ENCODE measurements at regions not wholly inside any gene's neighbourhood (a gene's known extent, or its start where the extent isn't known, plus 50 kb on each side); places are given as distances from the start of the nearest gene placed in this dataset.
"Not testable (repeated sequence)": the region's sequence is repeated elsewhere in the genome, so short reads cannot be mapped to it uniquely, and the experiment has no call there.

- in situ Hi-C loops (cut with HindIII; ENCODE audit: low sequenced_read_pairs), result no loop called here
Observed at GRCh38 chr4:85102606-85103005, 136.1 kb upstream of the WDFY3 start.

- in situ Hi-C loops (cut with HindIII; ENCODE audit: low sequenced_read_pairs), result no loop called here
Observed at GRCh38 chr4:85106166-85106565, 139.7 kb upstream of the WDFY3 start.

DNA sequence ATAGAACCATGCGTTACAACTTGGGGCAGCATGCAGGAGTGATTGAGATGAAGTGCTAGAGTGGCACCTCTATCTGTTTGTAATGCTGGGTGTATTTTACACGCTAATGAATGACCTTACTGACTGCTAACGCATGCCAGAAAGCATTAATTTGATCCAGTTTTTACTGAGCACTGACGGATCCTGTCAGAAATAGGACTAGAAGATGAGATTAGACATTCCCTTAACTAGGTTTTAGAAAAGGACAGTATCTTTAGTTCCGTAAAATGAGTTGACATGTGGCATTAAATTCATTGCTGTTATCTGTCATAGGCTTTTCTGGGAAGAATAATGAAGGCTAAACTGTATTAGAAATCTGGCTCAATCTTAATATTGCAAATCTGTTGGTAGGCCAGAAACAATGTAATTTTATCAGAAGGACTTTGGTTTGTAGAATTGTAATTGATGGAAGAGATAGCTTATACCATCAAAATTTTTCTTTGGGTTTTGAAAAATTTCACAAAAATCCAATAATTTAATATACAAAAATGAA is 140.4 kb upstream of the WDFY3 start:
- in situ Hi-C loops (cut with HindIII; ENCODE audit: low sequenced_read_pairs), result no loop called here

GRCh38 chr4:85107553-85107952 is 141.1 kb upstream of the WDFY3 start:
- in situ Hi-C loops (cut with HindIII; ENCODE audit: low sequenced_read_pairs), result no loop called here

DNA sequence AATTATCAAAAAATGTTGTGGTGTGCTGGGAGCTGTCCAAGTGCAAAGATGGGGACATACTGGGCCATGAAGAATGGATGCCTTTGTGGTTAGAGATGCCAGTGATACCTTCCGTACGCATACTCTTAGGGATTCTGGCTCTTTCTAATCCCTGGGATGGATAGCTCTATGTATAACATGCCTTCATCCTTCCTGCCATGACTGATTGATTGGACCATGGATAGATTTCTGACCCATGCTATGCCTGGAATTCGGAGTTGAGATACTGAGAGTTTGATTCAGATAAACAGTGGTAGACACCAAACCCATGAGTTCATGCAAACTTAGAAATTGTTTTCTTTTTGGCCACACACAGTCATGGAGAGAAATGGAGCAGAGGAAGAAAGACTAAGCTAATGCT is 147.2 kb upstream of the WDFY3 start:
- in situ Hi-C loops (cut with HindIII; ENCODE audit: low sequenced_read_pairs), result no loop called here

DNA sequence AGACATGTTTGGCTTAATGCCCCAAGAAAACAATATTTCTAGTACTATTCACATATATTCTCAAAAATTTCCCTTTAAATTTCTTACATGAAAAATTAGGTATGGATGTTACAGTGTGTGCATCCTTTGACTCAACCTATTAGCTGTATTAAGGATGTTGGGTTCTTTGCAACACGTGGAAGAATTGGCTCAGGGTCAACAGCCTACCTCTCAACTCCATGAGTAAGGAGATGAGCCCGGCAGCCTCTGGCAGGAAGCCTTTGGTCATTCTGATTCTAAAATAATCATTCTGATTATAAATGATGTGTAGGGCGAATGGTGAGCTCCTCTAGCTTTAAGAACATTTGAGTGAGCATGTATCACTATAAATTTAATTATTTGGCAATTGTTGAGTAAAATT is 148.0 kb upstream of the WDFY3 start:
- in situ Hi-C loops (cut with HindIII; ENCODE audit: low sequenced_read_pairs), result no loop called here

GRCh38 chr4:85116008-85116407 is 149.5 kb upstream of the WDFY3 start:
- in situ Hi-C loops (cut with HindIII; ENCODE audit: low sequenced_read_pairs), result no loop called here

DNA sequence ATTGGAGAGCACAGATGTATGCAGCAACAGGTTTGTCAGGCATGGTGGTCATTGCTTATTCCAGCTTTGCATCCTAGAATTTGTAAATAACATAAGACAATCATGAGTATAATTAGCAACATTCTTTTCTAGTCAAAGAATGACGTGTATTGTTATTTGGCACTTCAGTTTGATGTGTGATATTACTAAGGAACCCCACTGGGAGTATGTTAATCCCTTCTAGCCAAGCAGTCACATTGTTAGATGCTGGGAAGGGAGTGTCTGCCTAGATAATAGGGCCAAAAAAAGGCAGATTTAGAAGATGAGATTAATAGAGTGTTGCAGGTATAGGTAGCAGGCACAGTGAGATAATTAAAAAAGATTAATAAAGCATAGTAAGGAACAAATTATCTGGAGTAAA is 159.2 kb upstream of the WDFY3 start:
- in situ Hi-C loops (cut with HindIII; ENCODE audit: low sequenced_read_pairs), result no loop called here

DNA sequence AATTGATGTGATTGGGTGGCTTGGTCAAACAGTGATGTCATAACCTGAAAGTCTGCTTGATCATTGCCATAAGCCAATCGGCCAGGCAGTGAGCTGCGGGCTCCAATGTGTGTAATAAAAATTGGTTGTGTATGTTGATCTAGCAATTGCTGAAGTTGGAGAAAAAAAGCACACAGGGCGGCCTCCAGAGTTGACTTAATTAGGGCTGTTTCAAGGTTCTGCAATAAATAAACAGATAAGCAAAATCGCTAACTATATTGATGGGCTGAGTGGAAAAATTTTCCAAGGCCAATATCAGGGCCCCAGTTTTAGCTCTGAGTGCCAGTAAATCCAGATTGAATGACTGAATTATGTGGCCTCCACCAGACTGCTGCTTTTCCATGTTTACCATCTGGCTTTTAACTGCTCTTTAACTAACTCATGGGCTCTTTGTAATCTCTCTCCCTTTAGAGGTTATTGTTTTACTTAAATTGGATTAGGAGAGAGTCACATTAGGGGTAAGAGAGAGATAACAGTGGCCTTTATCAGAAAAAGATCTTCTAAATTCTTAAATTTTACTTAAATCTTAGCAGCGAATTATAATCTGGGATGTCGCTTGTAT is 160.6 kb upstream of the WDFY3 start:
- in situ Hi-C loops (cut with HindIII; ENCODE audit: low sequenced_read_pairs), result no loop called here

DNA sequence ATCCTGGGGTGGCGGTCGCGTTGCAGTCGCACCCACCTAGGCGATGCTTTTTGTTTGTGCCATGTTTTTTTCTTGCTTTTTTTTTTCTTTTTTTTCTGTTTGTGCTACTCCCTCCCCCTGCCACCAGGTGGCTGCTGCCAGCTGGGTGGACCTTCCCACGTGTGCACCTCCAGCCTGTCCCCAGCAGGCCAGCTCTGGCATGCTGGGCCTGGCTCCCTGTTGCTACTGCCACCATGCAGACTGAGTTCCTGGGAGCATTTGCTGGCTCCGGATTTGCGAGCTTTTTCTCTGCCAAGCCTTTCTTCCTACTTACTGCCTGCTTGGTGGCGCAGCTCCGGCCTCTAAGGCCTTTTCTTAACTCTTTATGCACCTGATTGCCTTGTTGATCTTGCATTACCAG is 161.2 kb upstream of the WDFY3 start:
- in situ Hi-C loops (cut with HindIII; ENCODE audit: low sequenced_read_pairs), result no loop called here

DNA sequence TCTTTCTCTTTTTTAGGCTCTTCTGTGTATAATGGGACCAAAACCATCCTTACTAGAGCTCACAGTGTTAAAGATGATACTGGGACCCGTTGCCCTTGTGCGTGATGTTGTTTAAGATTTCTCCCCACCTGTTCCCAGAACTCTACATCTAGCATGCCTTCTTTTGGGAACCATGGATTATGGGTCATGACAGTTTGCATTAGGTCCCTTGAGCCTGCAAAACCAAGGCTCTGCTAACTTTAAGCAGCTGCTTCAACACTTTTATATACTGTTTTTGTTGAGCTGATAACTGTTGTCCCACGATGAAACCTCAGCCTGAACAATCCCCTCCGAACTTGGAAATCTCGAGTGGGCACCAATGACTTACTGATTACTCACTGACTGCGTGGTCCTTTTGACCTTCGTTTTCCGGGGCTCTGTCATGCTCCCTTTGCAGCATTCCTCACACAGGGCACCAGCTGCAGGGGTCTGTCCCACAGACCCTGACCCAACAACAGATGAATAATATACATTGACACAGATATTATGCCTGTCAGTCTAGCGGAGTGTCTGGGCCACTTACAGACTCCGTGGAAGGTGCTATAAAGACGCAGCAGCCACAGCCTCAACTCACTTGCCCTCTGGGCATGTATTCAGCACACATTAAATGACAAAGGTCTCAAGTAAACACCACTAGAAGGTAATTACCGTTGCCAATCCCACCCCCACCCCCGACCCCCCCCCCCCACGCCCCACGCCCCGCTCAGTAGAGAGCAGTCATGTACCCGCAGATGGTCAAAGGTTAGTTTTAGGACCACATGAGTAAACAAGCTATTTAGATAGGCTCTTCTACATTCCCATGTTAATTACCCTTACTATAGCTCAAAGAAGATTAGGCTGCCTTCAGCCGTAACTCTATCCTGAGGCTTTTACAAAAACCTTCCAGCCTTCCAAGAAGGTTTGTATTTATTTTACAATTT is 162.0 kb upstream of the WDFY3 start:
- in situ Hi-C loops (cut with HindIII; ENCODE audit: low sequenced_read_pairs), result no loop called here

GRCh38 chr4:85129354-85130125 is 163.1 kb upstream of the WDFY3 start:
- in situ Hi-C loops (cut with HindIII; ENCODE audit: low sequenced_read_pairs), result not testable (repeated sequence)

GRCh38 chr4:85132117-85132516 is 165.6 kb upstream of the WDFY3 start:
- in situ Hi-C loops (cut with HindIII; ENCODE audit: low sequenced_read_pairs), result no loop called here

DNA sequence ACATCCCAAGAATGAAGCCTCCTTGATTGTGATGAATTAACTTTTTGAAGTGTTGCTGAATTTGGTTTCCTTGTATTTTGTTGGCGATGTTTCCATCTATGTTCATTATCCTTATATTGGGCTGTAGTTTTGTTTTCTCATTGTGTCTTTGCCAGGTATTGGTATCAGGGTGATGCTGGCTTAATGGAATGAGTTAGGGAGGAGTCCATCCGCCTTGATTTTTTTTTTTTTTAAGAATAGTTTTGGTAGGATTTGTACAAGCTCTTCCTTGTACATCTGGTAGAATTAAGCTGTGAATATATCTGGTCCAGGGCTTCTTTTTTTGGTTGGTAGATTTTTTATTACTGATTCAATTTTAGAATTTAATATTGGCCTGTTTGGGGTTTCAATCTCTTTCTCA is 166.1 kb upstream of the WDFY3 start:
- in situ Hi-C loops (cut with HindIII; ENCODE audit: low sequenced_read_pairs), result no loop called here

GRCh38 chr4:85139749-85140148 is 173.3 kb upstream of the WDFY3 start:
- in situ Hi-C loops (cut with HindIII; ENCODE audit: low sequenced_read_pairs), result not testable (repeated sequence)

GRCh38 chr4:85142451-85142850 is 176.0 kb upstream of the WDFY3 start:
- in situ Hi-C loops (cut with HindIII; ENCODE audit: low sequenced_read_pairs), result no loop called here

DNA sequence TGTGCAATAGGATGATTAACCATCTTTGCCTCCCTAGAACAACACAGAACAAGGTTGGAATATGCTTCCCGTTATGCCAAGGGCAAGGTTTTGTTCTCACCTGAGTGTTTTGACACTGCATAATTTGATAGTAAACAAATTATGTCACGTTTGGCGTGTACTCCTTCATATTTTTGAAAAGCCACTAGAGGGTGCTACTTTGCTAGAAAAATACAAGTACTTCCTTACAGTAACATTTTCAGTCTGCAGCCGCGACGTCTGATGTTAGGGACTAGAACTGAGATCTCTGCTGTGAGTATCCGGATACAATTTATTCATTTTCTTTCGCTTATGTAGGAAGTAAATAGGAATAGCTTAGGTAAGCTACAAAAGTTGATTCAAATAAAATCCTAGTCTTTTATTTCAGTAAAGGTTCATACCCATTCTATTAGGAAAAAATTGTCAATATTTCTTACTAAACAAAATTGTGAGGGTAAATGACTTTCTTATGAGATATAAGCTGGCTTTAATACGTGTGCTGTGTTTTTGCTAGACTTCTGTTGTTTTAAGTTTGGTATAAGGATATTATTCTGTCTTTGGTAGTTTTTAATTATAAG is 181.1 kb upstream of the WDFY3 start:
- in situ Hi-C loops (cut with HindIII; ENCODE audit: low sequenced_read_pairs), result loop anchor here (5.0 kb wide), 1 partner anchor 595 kb away; no protein-coding TSS in a partner anchor

- in situ Hi-C loops (cut with HindIII; ENCODE audit: low sequenced_read_pairs), result loop anchor here (5.0 kb wide), 1 partner anchor 593 kb away; no protein-coding TSS in a partner anchor
Observed at GRCh38 chr4:85149676-85150075, 183.2 kb upstream of the WDFY3 start.

DNA sequence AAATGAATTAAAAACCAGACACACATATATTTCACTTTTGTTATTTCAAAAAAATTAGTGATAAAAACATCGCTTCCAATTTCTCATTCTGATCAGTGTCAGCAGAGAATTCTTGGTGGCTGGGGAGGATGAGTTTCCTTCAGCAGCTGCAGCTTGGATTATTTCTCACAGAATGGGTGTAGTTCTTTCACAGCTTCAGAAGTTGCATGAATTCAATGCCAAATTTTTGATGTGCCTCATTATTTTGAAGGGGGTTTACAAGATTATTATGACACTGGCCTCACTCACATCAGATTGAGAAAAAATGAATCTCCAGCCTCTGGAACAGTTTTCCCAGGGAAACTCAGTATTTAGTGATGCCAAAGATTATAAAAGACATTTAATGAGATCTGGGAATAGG is 184.9 kb upstream of the WDFY3 start:
- in situ Hi-C loops (cut with HindIII; ENCODE audit: low sequenced_read_pairs), result no loop called here

DNA sequence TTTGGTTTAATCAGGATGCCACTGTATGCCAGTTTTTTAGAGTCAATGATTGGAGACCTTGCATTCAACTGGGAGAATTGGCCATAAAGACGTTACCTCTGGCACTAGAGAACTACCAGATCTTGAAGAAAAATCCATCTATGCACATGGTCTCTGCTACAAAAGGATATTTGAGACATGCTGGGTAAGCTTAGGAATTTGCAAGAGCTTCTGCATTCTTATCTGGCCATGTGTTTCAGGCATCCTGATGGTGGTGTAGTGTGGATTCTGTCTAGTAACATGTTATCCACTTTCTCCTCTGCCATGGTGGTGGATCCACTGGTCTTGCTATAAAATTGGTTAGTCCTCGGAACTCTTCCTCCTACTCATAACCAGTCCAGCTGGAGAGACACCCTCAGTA is 185.3 kb upstream of the WDFY3 start:
- in situ Hi-C loops (cut with HindIII; ENCODE audit: low sequenced_read_pairs), result no loop called here

DNA sequence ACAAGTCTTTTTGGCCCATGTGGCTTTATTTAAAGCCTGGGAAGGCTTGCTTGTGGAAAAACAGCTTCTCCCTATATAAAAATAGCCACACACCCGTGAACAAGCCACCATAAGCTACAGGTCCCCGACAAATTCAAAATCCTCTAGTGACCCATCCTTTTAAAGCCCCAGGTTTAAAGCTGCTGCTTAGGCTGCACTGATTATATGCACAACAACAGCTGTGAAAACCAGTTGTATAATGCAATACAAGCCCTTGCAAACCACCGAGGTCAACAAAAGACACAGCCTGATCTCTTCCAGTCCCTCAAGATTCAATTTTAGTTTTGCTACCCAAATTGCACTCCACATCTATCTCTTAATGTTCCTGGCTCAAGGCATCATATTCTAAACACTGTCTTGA is 186.0 kb upstream of the WDFY3 start:
- in situ Hi-C loops (cut with HindIII; ENCODE audit: low sequenced_read_pairs), result no loop called here
